NCI-H524 treated with DMSO at 0.1 percent for 48 hours (cell line): ENCODE measurements at regions not wholly inside any gene's neighbourhood (a gene's known extent, or its start where the extent isn't known, plus 50 kb on each side); places are given as distances from the start of the nearest gene placed in this dataset.
"Not testable (repeated sequence)": the region's sequence is repeated elsewhere in the genome, so short reads cannot be mapped to it uniquely, and the experiment has no call there.

ENCODE experiments used
- DNase-seq: peaks from one replicate; lab custom pipeline; 2025; lab: John Stamatoyannopoulos, UW

DNA sequence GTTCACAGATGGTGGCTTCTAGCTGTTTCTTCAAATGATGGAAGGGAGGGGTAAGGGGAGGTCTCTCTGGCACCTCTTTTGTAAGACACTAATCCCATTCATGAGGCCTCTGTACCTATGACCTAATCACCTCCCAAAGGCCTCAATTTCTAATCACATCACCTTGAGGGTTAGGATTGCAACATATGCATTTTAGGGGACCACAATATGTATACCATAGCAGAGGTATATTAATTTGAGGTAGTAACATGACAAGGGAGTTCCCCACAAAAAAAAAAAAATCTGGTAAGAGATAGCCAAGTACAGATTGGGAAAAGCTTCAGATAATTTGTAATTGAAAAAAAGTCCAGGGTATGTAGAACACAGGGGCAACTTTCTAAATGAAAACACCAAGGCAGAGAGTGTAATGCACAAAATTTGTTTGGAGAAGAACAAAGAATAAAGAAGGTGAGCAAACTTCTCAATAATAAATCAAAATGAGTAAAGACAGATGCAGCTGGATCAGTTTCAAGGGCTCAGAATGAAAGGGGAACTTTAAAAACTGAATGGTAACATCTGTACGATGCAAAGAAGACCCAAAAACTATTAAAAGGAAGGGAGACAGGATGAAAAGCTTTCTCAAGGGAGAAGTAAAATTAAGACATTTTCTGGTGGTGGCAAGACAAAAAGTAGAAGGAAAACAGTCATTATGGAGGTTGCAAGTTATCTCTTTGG, 125.5 kb upstream of the DCN start:
- DNase-seq = no peak

DNA sequence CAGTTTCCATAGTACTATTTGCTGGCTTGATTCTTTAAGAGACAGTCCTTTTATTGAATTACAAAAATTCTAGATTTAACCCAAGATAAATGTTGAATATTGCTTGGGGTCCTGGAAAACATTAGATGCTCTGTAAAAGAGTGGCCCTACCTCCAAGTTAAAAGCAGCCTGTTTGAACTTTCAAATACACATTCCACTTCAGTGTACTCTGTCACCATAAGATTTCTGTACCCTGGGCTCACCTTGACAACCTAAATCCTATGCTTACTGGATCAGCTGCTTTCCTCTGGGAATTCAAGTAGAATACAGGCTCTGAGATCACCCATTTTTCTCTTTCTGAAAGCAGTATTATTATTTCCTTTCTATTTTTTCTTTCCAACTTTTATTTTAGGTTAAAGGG, 107.7 kb upstream of the DCN start:
- no peak for DNase-seq

- no peak for DNase-seq
Observed at GRCh38 chr12:91289906-91290305, 107.3 kb upstream of the DCN start.

DNA sequence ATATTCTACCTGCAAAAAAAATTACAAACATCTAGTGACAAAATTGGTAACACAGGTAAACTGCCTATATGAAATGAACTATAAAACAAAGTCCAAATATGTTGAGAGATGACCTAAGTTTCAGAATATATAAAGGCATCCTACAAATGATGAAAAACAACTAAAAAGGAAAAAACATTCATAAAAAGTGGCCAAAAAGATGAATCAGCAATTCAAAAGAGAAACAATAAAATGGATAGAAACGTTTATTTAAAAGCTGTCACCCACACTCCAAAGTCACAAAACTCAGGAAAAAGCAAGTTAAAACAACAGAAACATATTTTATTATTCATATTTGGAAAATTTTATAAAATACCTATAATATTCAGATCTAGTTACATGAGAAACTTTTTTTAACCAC, 106.5 kb upstream of the DCN start:
- no peak for DNase-seq

DNA sequence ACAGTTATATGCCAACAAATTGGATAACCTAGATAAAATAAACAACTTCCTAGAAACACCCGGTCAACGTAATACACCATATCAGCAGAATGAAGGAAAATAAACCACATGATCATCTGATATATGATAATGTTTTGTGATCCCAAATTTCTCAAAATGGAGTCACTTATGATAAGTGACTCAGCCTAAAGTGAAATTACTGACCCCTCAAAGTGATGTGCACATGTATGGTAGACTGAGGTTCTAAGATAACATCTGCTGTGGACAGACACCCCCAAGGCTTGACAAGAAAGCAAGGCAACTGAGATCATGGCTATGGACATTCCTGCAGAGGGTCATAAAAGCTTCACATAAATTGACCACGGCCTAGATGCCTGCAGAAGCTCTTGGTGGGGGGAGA, 105.1 kb upstream of the DCN start:
- DNase-seq = no peak

GRCh38 chr12:91278126-91278525, 95.5 kb upstream of the DCN start:
- no peak for DNase-seq

DNA sequence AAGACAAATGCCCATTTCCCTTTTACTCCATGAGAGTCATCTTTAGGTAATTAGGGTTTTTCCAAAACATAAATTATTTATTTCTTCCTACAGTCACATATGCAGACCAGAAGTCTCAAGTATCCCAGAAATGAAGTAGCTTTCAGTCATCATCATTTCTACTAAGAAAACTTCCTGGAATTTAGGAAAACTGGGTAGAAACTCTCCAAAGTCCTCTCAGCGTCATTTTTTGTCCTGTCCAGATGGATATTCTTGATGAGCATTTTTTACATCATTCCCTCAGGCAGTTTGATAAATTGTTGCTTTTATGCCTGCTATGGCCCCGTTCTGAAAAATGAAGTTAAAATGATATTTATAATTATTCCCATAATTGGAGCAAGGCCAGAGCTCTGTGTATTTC, 93.9 kb upstream of the DCN start:
- no peak for DNase-seq

- no peak for DNase-seq
Observed at GRCh38 chr12:91275321-91275720, 92.7 kb upstream of the DCN start.

GRCh38 chr12:91274916-91275315, 92.3 kb upstream of the DCN start:
- peak; percentile 72 for DNase-seq

- no peak for DNase-seq
Observed at GRCh38 chr12:91273560-91273959, 90.9 kb upstream of the DCN start.

DNA sequence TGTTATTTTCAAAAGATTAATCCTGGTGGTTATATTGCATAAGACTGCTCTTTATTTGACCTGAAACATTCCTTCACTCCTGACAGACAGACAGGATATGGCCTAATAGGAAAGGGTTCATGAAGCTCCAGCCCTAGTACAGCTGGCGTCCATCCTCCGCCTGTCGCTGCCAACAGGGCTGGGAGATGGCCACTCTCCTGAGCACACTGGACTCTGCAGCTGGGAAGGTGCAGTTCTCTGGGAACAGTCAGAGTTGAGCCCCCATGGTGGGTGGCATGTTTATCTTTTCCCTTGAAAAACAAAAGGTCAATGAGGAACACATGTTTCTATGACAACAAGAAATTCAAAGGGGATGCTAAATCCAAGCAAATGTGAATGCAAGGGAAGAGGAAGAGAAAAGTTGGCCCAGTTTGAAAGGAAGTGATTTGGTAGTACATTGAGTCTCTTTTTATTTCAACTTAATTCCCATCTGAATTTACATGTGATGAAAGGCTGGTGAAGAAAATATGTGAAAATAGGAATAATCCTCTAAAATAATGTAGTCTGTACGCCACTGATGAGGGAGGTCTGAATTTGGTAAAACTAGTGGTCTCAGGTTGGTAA, 89.9 kb upstream of the DCN start:
- DNase-seq = no peak

- DNase-seq = no peak
Observed at GRCh38 chr12:91271185-91271584, 88.6 kb upstream of the DCN start.

DNA sequence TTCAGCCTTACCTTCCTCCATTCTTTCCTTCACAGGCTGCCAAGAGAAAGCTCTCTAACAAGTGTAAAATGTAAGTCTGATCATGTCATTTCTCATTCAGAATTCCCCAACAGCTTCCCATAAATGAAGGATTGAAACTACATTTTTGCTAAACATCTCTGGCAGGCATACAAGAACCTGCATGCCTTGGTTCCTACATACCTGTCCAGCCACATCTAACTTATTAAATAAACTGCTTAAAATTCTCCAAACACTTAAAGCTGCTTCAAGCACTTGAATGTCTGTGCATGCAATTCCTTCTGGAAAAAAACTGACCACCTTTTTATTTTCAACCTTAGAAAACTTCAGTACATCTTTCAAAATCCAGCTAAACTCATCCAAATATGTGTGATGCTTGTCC, 84.4 kb upstream of the DCN start:
- DNase-seq = no peak

- DNase-seq = no peak
Observed at GRCh38 chr12:91264178-91264577, 81.6 kb upstream of the DCN start.

DNA sequence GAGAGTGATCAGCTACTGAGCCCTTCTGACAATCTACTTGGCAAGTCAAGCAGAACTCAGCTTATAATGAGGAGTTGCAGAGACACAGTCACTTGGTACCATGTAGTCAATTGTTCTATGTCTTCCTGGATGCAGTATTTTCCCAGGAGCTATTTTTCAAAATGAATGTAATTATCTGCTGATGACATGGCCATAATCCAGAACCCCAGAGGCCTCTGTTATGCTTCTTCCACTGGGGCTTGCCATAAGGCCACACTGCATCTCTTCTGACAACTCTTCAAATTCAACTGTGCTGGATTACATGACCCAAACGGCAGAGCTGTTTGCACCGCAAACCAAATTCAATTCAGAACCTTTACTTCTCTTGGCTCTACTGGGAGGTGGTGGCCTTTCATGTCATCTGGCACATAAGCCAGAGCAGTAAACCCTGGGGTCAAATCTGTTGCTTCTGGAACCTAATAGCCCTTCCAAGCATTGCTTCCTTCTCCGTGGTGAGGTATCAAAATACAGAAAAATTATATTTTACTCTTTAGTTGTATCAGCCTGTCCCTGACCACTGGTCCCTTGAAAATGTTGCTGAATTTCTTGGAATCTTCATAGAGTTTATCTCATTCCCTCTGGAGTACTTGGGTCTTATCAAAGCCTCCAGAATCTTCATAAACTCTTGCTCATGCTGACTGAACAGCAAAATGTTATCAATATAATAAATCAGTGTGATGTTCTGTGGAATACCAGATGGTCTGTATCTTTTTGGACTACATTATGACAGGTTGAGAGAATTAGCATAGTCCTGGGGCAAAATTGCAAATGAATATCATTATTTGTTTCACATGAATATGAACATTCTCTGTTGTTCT, 79.4 kb upstream of the DCN start:
- no peak for DNase-seq

- DNase-seq = no peak
Observed at GRCh38 chr12:91256411-91256810, 73.8 kb upstream of the DCN start.

GRCh38 chr12:91252341-91252740, 69.7 kb upstream of the DCN start:
- DNase-seq = no peak

GRCh38 chr12:91250273-91250665, 67.7 kb upstream of the DCN start:
- DNase-seq = no peak

DNA sequence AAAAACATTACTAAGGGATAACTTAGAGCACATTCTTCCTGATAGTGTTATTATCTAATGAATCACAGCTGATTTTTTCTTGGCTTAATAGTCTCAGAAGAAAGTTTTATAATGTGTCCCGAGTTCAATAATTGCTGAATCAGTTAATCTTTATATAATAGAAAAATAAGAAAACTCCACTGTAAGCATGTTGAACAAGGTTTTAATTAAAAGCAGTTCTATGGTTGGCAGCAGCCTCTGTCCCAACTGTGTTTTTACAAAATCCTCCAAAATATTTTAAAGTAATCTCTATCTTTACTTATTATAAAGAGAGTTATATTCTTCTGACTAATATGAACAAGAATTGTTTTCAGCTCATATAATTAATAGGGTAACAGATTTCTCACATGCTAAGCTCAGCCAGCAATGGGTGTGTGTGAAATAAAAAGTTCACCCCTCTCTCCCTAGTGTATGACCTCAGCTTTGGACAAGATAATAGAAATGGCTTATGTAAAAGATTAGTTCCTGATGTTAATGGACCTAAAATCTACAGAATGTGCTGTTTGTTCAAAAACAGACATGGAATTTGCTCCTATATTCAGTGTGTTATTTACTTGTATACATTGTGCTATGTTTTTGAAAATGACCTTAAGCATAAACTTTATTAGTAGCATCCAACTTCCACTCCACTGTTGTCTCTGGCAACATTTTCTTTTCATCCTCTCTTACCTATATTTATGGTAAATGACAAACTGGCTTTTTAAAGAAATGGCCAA, 67.1 kb upstream of the DCN start:
- no peak for DNase-seq

- DNase-seq = no peak
Observed at GRCh38 chr12:91249054-91249453, 66.4 kb upstream of the DCN start.

GRCh38 chr12:91243177-91243576, 60.6 kb upstream of the DCN start:
- not testable (repeated sequence) for DNase-seq

DNA sequence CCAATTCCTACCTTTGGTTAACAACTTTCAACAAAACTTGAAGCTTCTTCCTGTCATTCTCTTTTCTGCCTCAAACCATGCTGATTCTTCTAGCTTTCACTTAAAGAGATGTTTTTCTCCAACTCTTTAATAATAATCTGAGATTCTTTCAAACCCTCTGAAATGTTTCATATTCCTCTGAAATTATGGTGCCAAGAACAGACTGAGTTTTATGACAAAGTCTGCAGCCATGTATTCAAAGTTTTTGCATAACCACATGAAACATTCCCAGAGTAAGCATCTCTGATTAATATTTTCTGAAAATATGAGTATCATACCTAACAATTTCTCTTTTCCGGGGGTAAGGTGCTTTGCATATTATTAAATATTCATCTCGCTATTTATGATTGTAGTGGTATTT, 59.1 kb upstream of the DCN start:
- no peak for DNase-seq
